Stimulated activated CD4-positive, alpha-beta T cell treated with anti-CD3 and anti-CD28 coated beads, Interleukin-1b, Interleukin-23, amount 100 ng/mL, for 24 hours (primary cell): ENCODE measurements at regions not wholly inside any gene's neighbourhood (a gene's known extent, or its start where the extent isn't known, plus 50 kb on each side); places are given as distances from the start of the nearest gene placed in this dataset.
"Not testable (repeated sequence)": the region's sequence is repeated elsewhere in the genome, so short reads cannot be mapped to it uniquely, and the experiment has no call there.

Experiments
- DNase-seq, 4 experiments: peaks; one replicate each; pipeline ENCODE4 v3.0.0-alpha.2; 2020; ENCODE audit warnings: low read depth in 4 of 4, low spot score in 1 of 4

DNA sequence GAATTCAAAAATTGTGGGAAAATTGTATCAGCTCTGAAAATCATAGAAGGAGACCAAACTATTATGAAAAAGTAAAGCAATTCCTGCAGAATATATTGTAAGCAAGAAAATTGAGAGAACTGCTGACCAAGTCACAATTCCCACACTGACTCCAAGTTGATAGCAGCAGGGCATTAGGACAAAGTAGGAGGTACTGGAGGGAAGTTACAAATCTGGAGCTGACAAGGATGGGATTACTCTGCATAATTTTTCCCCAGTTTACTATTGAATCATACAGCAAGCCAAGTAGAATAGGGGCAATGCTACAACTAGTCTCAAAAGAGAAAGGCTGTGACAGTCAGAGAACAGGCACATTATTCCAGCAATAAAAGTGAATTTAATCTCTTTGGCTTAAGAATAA is 161.3 kb upstream of the USP25 start:
- no peak for DNase-seq

DNA sequence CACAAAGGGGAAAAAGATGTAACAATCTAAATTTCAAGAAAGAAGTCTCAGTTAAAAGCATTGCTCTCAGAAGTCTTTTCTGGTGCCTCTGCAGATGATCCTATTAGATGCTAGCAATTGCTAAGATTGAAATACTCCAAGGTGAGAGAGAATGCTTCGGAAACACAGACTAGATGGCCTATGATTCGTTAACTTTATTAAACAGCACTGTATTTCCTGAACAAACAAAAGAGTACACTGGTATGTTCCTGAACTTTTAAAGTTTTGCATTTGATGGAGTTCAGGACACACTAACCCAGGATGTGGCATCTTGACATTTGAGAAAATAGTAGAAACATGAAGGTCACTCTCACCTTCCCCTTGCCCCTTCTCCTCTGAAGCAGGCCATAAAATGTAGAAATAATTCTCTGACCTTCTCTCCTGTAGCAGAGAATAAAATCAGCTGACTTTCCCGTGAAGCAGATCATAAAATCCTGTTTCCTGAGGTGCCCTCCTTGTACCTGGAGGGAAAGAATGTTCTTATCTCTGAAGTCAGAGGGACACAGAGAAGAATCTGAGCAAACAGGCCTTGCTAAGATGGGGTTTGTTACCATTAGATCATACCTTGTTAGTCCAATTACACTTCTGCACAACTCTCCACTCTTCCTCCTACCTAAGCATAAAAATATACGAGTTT is 142.9 kb upstream of the USP25 start:
- DNase-seq = no peak

DNA sequence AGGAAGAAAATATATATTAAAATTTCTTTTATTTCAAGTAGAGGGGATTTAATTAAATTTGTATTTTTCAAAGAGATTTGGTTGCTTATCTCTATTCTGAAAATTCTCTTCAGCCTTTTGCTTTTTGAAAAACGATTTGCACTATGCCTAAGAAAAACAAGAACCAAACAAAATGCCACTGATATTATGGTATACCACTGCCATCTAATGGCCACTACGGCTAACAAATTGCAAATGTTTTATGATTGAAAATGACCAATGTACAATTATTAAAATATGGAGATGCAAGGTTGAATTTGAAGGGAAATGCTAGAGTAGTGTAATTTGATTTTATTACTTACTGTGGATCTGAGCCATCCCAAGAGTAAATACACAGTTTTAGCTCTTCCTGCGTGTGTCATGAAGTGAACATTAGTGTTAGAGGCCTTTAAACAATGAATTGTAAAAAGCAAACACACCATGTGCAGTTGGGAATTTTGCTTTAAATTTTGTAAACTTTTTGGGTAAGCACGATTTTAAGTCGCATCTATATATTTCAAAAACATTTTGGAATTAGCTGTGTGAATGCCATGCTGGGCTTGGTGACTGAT is 137.4 kb upstream of the USP25 start:
- DNase-seq = no peak

DNA sequence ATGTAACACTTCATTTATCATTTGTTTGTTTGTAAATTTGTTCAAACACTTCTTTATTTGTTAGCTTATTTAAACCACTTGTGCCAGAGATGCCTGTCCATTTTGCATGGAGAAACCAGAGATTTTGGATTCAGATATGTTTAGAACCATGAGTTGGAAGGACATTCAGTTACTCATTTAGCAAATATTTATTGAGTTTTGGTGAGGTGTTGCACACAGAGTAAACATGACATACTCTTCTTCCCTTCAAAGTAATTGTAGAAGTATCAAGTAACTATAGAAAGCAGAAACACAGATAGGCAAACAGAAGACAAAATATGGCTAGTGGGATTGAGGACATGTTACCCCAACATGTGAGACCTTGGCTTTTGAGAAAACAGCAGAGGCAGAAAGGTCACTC is 136.8 kb upstream of the USP25 start:
- no peak for DNase-seq

DNA sequence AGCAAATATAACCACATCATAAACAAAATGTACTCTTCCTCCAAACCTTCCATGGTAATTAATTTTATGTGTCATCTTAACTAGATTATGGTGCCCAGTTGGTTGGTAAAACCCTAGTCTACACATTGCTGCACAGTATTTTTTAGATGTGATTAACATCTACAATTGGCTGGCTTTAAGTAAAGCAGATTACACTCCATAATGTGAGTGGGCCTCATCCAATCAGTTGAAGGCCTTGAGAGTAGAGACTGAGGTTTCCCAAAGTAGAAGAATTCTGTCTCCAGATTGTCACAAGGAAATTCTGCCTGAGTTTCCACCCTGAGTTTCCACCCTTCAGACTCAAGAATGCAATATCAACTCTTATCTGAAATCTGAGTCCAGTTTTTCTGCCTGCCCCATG is 128.4 kb upstream of the USP25 start:
- no peak for DNase-seq

DNA sequence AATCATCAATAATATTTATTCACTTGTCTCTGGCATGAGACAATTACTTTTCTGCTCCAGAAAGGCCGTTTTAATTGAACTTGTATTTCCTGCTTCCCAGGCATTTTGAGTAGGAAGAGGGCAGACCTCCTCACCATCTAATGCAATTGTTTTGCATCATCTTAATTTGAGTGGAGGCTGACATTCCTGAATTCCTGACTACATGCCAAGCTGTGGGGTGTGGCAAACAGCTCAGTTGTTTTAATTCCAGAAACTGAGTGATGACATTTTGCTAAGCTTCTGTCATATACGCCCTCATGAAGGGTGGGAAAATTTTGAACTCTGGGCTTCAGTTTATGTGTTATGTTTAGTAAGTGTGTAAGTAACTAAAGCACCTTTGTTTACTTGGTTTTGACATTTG is 125.4 kb upstream of the USP25 start:
- no peak for DNase-seq

DNA sequence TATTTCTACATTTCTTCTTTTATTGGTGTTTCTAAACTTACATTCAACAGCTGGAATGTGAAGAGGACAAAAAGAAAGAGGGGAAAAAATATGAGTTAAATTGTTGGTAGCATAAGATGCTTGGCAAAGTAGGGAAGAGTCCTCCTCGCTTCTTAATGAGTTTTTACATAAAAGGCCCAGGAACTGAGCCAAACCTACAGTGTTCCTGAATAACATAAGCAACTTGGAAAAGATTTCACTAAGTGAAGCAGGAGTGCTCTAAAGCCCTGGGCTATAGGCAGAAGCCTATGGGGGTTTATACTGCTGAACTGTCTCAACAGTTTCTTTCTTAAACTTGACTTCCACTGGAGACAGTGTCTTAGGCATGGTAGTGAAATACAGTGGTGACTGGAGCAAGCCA is 115.0 kb upstream of the USP25 start:
- no peak for DNase-seq

DNA sequence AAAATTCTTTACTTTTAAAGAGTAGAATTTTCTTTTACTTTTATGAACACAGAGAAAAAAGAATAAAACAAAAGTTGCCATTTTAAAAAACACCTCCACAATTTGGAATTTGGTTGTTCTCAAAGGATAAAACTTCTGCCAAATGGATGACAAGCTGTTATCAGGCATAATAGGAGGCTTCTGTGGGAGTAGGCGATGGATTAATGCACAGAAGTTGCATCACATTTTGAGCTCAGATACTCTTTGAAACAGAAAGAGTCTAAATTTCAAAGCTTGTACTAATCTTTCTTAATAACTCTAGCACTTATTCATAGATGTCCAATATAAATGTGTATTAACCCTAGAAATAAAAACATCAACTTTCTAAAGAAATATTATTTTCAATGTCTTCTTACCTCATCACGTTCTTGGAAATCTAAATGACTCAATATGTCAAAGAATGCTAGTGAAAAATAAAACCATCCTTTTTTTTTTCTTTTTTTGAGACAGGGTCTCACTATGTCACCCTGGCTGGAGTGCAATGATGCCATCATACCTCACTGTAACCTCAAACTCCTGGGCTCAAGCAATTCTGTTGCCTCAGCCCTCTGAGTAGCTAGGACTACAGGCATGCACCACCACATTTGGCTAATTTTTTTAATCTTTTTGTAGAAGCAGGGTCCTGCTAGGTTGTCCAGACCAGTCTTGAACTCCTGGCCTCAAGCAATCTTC is 112.8 kb upstream of the USP25 start:
- no peak for DNase-seq

DNA sequence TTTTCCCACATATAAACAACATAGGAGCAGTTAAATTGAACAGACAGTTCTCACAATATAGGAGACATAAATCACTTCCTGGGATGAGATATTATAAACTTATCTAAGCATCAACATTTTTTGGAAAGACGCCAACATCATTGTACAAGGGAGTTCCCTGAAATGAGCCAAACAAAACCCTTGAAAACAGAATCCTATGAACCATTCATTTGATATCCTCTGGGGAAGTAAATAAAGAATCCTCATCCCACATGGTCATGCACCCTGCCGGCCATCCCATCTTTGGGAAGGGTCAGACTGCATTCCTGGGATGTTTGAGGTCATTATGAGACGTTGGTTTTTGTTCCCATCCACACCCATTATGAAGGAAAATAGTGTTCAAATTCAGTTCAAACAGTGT is 111.8 kb upstream of the USP25 start:
- no peak for DNase-seq

DNA sequence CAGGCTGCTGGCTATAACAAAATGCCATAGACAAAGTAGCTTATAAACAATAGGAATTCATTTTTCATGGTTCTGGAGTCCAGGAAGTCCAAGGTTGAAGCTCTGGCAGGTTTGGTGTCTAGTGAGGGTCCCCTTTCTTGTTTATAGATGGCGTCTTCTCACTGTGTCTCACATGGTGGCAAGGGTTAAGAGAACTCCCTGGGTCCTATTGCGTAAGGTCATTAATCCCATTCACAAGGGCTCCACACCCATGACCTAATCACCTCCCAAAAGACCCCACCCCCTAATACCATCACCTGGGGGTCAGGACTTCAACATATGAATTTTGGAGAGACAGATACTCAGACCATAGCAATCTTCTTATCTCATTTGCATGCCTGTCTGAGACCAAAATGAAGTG is 108.9 kb upstream of the USP25 start:
- DNase-seq = no peak

DNA sequence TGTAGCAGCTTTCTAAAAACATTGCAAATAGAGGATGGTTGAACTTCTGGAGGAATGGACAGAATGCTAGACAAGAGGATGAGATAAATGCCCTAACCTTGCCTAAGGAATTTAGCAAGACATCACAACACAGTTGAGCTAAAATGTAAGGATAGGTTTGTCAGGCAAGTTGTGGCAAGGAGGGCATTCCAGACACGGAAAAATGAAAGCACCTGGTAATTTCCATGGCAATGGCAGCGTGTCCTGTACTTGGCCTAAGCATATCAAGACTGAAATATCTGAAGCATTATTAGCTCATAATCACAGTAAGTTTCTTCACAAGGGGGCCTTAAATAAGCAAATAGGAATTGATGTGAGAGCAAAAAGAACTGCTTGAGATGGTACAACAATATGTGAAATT is 105.1 kb upstream of the USP25 start:
- DNase-seq = no peak

DNA sequence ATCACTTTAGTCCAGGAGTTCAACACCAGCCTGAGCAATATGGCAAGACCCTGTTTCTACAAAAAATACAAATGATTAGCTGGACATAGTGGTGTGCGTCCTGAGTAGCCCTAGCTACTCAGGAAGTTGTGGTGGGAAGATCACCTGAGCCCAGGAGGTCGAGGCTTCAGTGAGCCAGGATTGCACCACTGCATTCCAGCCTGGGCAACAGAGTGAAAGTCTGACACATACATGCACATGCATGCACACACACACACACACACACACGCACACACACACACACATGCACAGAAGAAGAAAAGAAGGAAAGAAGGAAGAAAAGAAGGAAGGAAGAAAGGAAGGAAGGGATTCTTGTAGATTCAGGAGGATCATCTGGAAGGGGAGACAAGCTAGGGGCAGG is 104.4 kb upstream of the USP25 start:
- DNase-seq = no peak

DNA sequence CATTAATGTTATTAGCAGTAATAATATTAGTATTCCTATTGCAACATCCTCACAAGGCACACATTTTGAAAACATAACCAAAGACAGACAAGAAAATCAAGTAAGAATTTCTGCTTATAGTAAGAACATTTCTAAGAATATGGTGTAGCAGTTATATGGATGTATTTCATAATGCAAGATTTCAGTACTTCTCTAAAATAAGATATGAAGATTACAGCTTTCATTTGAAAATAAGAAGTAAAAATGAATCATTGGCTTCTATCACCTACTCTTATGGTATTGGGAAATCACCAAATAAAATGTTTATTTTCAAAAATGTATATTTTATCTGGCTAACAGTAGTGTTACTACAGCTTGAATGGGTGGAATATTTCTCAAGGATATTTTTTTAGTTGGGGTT is 103.8 kb upstream of the USP25 start:
- no peak for DNase-seq

DNA sequence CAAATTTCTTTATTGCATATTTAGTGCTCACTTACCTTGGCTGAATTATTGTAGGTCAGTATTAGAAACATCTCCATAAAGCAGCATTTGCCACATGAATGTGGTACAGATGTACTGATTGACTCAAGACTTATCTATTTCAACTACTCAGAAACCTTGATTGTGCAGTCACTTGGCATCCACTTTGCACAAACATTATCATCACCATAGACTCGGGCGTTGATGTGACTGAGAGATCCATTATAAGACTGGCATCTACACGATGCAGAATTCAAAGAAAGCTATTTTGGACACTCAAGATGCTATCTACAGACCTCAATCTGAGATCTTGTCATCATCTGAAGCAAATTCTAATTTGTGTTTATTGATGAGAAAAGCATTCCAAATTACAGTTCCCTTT is 102.8 kb upstream of the USP25 start:
- DNase-seq = no peak

DNA sequence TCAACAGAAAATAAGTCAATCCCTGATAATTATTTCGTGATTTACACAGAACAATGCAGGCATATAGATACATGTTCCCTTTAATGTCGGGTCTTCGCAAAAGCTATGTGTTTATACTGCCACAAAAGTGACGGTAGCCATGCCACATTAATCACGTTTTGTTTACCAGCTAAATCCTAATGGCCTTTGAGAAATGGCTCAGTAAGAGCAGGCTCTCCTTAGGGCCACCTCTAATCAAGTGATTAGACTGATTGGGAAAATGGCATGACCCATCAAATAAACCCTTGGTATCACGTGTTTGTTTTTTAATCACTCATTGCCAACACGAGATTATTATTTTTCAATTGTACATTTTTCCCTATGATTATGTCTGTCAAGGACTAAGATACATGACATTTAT is 102.0 kb upstream of the USP25 start:
- DNase-seq = no peak

DNA sequence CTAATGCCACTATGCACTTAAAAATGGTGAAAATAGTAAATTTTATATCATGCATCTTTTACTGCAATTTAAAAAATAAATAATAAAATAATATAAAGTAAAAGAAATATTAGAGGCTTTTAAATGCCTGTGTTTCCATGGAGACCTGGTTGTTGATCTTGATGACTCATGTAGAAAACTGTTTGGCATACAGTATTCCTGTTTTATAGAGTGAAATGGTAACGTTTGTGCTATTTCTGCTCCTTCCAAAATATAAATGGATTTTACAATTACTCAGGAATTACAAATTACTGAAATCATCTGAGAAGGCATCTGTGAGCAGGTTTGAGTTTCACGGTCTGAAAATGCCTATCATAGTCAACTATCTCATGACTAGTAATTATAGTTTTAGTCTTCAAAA is 98.4 kb upstream of the USP25 start:
- DNase-seq = no peak

DNA sequence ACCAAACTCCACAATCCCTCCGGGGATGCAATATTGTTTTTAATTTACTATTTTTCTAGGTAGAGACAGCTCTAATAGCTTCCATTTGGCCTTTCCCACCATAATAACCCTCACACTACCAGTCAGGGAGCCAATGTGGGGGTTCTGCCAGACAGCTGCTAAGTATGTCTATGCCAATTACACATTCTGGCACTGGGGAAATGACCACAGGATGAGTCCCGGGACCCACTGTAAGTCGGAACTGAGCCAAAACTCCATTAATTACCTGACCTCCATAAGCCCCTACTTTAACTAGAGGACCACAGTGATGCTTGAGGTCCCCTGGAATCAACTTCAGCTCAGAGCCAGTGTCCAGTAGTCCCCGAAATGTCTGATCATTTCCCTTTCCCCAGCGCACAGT is 95.2 kb upstream of the USP25 start:
- DNase-seq = not testable (repeated sequence)

DNA sequence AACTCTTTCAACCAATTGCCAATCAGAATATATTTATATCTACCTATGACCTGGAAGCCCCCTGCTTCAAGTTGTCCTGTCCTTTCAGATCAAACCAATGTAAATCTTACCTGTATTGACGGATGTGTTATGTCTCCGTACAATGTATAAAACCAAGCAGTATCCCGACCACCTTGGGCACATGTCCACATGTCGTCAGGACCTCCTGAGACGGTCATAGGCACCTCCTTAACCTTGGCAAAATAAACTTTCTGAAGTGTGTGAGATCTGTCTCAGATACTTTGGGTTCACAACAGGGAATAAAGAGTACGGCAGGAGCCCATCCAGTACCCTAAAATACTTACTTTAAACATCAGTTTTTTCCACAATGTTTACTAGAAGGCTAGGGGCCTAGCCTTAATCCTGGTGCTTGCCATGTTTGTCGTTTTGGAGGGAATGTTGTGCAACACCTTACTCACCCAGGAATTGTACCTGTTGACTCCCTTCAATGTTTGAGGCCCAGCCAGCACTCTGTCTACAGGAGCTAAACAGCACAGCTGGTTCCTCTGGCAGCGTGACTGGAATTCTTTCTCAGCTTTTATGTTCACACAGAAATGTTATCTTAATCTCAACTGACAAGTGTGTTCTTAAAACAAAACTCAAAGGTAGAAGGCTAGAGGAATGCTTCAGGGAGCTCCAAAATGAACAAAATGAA is 90.8 kb upstream of the USP25 start:
- no peak for DNase-seq

DNA sequence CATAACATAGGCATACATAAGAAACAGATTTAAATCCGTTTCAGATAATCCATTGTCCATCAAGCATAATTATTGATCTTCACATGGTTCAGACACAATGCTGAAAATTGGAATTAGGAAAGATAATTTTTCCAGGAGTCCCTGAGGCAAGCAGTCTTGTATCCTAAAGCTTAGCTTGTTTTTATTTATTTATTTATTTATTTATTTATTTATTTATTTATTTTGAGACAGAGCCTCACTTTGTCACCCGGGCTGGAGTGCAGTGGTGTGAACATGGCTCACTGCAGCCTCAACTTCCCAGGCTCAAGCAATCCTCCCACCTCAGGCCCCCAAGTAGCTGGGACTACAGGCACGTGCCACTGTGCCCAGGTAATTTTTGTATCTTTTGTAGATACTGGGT is 89.7 kb upstream of the USP25 start:
- not testable (repeated sequence) for DNase-seq

DNA sequence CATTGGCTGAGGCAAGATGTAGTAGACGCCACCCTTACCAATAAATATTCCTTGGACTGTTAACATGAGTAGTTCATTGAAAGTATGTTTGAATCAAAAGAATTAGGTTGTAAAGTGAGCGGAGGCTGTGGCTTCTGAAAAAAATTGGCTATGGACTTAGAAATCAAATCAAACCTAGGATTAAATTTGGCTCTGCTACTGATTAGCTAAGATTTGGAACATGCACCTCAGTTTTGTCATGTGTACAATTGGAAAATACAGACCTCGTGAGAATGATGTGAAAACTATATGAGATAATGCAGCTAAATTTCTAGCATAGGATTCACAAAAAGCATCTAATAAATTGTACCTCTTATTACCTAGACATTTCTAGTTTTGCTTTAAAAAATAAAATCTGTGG is 85.3 kb upstream of the USP25 start:
- DNase-seq = no peak

DNA sequence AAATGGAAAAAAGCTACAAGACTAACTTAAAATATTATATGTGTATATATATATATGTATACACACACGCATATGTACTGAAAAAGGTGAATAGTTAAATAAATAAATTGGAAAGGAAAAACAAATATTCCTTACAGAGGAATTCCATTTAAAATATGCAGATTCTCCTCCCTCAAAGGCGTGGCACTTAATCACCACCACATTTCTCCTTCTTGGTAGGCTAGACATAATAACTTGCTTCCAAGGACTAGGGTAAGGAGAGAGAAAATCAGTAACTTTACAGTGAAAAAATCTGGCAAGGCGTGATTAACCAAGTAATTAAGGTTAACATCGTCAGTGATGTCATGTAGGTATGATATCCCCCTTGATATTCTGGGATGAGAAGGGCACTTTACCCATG is 84.0 kb upstream of the USP25 start:
- no peak for DNase-seq

DNA sequence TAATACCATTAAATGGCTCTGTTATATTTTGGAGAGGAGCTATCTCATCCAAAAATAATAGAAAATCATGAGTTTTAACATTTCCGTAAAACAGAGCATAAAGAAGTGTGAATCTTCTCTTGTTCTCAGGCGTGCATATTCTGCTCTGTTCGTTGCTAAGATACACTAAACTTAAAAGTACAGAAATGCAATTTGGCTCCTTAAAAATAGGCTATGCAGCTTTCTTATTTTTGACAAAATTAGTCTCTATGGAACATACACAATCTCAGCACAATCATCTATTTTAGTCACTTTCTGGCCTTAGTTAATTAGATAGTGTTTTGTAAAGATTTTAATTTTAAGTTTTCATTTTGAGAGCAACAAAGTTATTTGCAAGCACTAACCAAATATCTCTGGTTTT is 79.0 kb upstream of the USP25 start:
- no peak for DNase-seq
